GM18498 (cell line): ENCODE measurements at regions not wholly inside any gene's neighbourhood (a gene's known extent, or its start where the extent isn't known, plus 50 kb on each side); places are given as distances from the start of the nearest gene placed in this dataset.
"Not testable (repeated sequence)": the region's sequence is repeated elsewhere in the genome, so short reads cannot be mapped to it uniquely, and the experiment has no call there.

Source experiments
- ATAC-seq: cut with Tn5 transposase; IDR thresholded peaks from one replicate; pipeline ENCODE4 v1.9.1; 2021; ENCODE audit warnings: mild to moderate bottlenecking, moderate library complexity; ENCODE audit not compliant: unreplicated experiment

GRCh38 chr3:21979706-21980105 is 228.7 kb upstream of the ZNF385D start:
- no peak for ATAC-seq

- no peak for ATAC-seq
These were observed 238.5 kb upstream of the ZNF385D start for GRCh38 chr3:21989341-21990042.

GRCh38 chr3:21991061-21991460 is 240.1 kb upstream of the ZNF385D start:
- no peak for ATAC-seq

- ATAC-seq = no peak
These were observed 244.1 kb upstream of the ZNF385D start for GRCh38 chr3:21995079-21995607.

- no peak for ATAC-seq
These were observed 256.4 kb upstream of the ZNF385D start for GRCh38 chr3:22007368-22007767.

- no peak for ATAC-seq
These were observed 260.0 kb upstream of the ZNF385D start for GRCh38 chr3:22010997-22011396.

- no peak for ATAC-seq
These were observed 261.5 kb upstream of the ZNF385D start for GRCh38 chr3:22012471-22012870.

GRCh38 chr3:22013641-22014040 is 262.6 kb upstream of the ZNF385D start:
- ATAC-seq = no peak

- ATAC-seq = no peak
These were observed 265.2 kb upstream of the ZNF385D start for GRCh38 chr3:22016197-22016596.

GRCh38 chr3:22024638-22025037 is 273.6 kb upstream of the ZNF385D start:
- not testable (repeated sequence) for ATAC-seq

- no peak for ATAC-seq
These were observed 278.5 kb upstream of the ZNF385D start for GRCh38 chr3:22029480-22029879.

- no peak for ATAC-seq
These were observed 288.2 kb upstream of the ZNF385D start for GRCh38 chr3:22039161-22039560.

- ATAC-seq = no peak
These were observed 289.1 kb upstream of the ZNF385D start for GRCh38 chr3:22040150-22040549.

- ATAC-seq = no peak
These were observed 294.9 kb upstream of the ZNF385D start for GRCh38 chr3:22045882-22046281.

- ATAC-seq = no peak
These were observed 312.5 kb upstream of the ZNF385D start for GRCh38 chr3:22063500-22063899.

- ATAC-seq = no peak
These were observed 317.6 kb upstream of the ZNF385D start for GRCh38 chr3:22068619-22069018.

- ATAC-seq = no peak
These were observed 337.2 kb upstream of the ZNF385D start for GRCh38 chr3:22088204-22088603.

GRCh38 chr3:22089284-22089683 is 338.3 kb upstream of the ZNF385D start:
- peak; percentile 87 for ATAC-seq

GRCh38 chr3:22091329-22091728 is 340.3 kb upstream of the ZNF385D start:
- no peak for ATAC-seq

- ATAC-seq = no peak
These were observed 347.0 kb upstream of the ZNF385D start for GRCh38 chr3:22098021-22098420.

- ATAC-seq = no peak
These were observed 350.3 kb upstream of the ZNF385D start for GRCh38 chr3:22101351-22101750.

- no peak for ATAC-seq
These were observed 350.8 kb upstream of the ZNF385D start for GRCh38 chr3:22101811-22102210.

- ATAC-seq = no peak
These were observed 352.4 kb upstream of the ZNF385D start for GRCh38 chr3:22103423-22103822.
